GM03348 (cell line): ENCODE measurements at regions not wholly inside any gene's neighbourhood (a gene's known extent, or its start where the extent isn't known, plus 50 kb on each side); places are given as distances from the start of the nearest gene placed in this dataset.
"Not testable (repeated sequence)": the region's sequence is repeated elsewhere in the genome, so short reads cannot be mapped to it uniquely, and the experiment has no call there.

Source experiments
- DNase-seq: peaks from one replicate; pipeline ENCODE4 v3.0.0; 2012; ENCODE audit warnings: low spot score

- no peak for DNase-seq
Observed at GRCh38 chr2:235105821-235106359, 154.1 kb downstream of the SH3BP4 start.

GRCh38 chr2:235106874-235107639, 155.2 kb downstream of the SH3BP4 start:
- DNase-seq, result peak; percentile 87

GRCh38 chr2:235107640-235107951, 155.8 kb downstream of the SH3BP4 start:
- no peak for DNase-seq

- not testable (repeated sequence) for DNase-seq
Observed at GRCh38 chr2:235109561-235109960, 157.7 kb downstream of the SH3BP4 start.

GRCh38 chr2:235112365-235112764, 160.5 kb downstream of the SH3BP4 start:
- no peak for DNase-seq

GRCh38 chr2:235113854-235114253, 162.0 kb downstream of the SH3BP4 start:
- DNase-seq, result no peak

- DNase-seq, result no peak
Observed at GRCh38 chr2:235114286-235114685, 162.5 kb downstream of the SH3BP4 start.

- DNase-seq, result no peak
Observed at GRCh38 chr2:235115521-235115920, 163.7 kb downstream of the SH3BP4 start.

- peak; percentile 58 for DNase-seq
Observed at GRCh38 chr2:235116885-235117492, 165.2 kb downstream of the SH3BP4 start.

GRCh38 chr2:235126768-235127167, 175.0 kb downstream of the SH3BP4 start:
- no peak for DNase-seq

- DNase-seq, result no peak
Observed at GRCh38 chr2:235127931-235128330, 176.1 kb downstream of the SH3BP4 start.

- DNase-seq, result no peak
Observed at GRCh38 chr2:235129850-235130249, 178.0 kb downstream of the SH3BP4 start.

- DNase-seq, result no peak
Observed at GRCh38 chr2:235131334-235132305, 179.8 kb downstream of the SH3BP4 start.

GRCh38 chr2:235132651-235133050, 180.8 kb downstream of the SH3BP4 start:
- DNase-seq, result no peak

GRCh38 chr2:235133837-235134236, 182.0 kb downstream of the SH3BP4 start:
- no peak for DNase-seq

GRCh38 chr2:235134420-235134819, 182.6 kb downstream of the SH3BP4 start:
- no peak for DNase-seq

- DNase-seq, result no peak
Observed at GRCh38 chr2:235135195-235135965, 183.6 kb downstream of the SH3BP4 start.

- DNase-seq, result peak; percentile 91
Observed at GRCh38 chr2:235135990-235136561, 184.3 kb downstream of the SH3BP4 start.

- DNase-seq, result no peak
Observed at GRCh38 chr2:235138339-235138738, 186.5 kb downstream of the SH3BP4 start.

GRCh38 chr2:235139956-235140800, 188.4 kb downstream of the SH3BP4 start:
- DNase-seq, result no peak

GRCh38 chr2:235140801-235141081, 188.9 kb downstream of the SH3BP4 start:
- no peak for DNase-seq
